ENCODE measurements at regions not wholly inside any gene's neighbourhood (a gene's known extent, or its start where the extent isn't known, plus 50 kb on each side); places are given as distances from the start of the nearest gene placed in this dataset.

DNA sequence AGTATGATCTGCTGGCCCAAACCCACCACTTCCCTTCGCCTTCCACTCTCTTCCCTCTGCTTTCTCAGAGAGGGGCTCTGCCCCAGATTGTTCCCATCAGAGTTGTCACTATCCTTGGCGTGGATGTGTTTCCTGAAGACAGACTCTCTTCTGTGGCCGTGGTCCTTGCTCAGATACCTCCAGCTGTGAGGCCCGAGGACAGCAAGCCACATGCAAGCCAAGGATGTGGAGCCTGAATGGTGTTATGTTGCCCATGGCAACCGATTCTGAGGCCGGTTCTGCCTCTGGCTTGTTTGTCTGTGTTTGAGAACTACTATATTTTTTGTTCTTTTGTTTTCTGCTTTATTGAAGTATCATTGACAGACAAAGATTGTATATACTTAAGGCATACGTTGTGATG, 247.4 kb upstream of the PODXL start:
- no peak overlapping the region for H2AFZ ChIP-seq (ENCODE audit: low read length)
- peaks cover 3% of the 10 kb centered on the region for H3K27me3 ChIP-seq (ENCODE audit: insufficient read depth, low read length)
- no peaks in the 10 kb centered on the region for H3K36me3 ChIP-seq (ENCODE audit: insufficient read depth, low read length)
- no peaks in the 10 kb centered on the region for H3K4me1 ChIP-seq (ENCODE audit: insufficient read depth, low read length)
- H3K9me3 ChIP-seq (ENCODE audit: low read depth, low read length) = no peaks in the 10 kb centered on the region
- DNase-seq (ENCODE audit: insufficient read length, low spot score, missing footprints) = no peak
- no peaks in the 10 kb centered on the region for H4K20me1 ChIP-seq (ENCODE audit: insufficient read depth, low read length)
- no peaks in the 10 kb centered on the region for H3K79me2 ChIP-seq (ENCODE audit: insufficient read depth, low read length)
- H3K27ac ChIP-seq (ENCODE audit: low read depth, low read length) = no peak overlapping the region
- no peak overlapping the region for H3K4me3 ChIP-seq (ENCODE audit: insufficient read depth, low read length)
- H3K4me2 ChIP-seq (ENCODE audit: insufficient read depth, low read length) = no peak overlapping the region
- TF ChIP-seq CTCF (IDR thresholded peaks at IDR 0.05; ENCODE audit: extremely low read depth, low read depth, low read length) = no peak

DNA sequence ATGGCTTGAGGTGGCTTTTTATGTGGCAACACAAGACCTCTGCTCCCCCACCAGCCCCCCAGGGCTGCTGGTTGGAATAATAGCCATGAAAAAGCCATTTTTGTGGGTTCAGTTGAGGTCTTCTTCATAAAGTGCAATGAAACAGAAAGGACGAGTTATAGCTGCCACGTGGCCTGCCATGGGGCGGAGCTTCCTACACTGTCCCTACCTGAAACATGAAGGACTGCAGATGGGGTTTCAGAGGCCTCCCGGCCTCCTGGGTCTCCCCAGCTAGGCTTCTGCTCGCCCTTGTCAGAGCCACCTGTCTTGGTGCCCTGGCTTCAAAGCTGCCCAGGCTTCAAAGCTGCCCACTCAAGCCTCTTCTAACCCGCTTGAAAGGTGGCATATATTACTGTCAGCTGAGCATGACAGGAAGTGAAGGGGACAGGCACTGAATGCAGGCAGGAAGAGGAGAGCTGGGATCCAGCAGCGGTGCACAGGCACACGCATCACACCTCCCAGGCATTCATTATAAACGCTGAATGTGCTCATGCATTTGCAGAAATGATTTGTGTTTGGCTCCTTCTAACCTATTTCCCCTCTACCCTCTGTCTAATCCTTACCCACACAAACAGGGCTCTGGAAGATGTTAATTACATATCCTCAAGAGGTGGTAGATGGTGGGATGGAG, 245.9 kb upstream of the PODXL start:
- Histone ChIP-seq H3K4me3 (ENCODE audit: insufficient read depth, low read length) (no peak overlapping the region), H3K27me3 (ENCODE audit: insufficient read depth, low read length) (peaks cover 3% of the 10 kb centered on the region), H3K79me2 (ENCODE audit: insufficient read depth, low read length) (no peaks in the 10 kb centered on the region), H3K4me2 (ENCODE audit: insufficient read depth, low read length) (no peak overlapping the region), H3K9me3 (ENCODE audit: low read depth, low read length) (no peaks in the 10 kb centered on the region), H3K4me1 (ENCODE audit: insufficient read depth, low read length) (no peaks in the 10 kb centered on the region), H3K36me3 (ENCODE audit: insufficient read depth, low read length) (no peaks in the 10 kb centered on the region), H2AFZ (ENCODE audit: low read length) (no peak overlapping the region), H3K27ac (ENCODE audit: low read depth, low read length) (no peak overlapping the region), H4K20me1 (ENCODE audit: insufficient read depth, low read length) (no peaks in the 10 kb centered on the region)
- TF ChIP-seq CTCF (IDR thresholded peaks at IDR 0.05; ENCODE audit: extremely low read depth, low read depth, low read length) = no peak
- no peak for DNase-seq (ENCODE audit: insufficient read length, low spot score, missing footprints)

DNA sequence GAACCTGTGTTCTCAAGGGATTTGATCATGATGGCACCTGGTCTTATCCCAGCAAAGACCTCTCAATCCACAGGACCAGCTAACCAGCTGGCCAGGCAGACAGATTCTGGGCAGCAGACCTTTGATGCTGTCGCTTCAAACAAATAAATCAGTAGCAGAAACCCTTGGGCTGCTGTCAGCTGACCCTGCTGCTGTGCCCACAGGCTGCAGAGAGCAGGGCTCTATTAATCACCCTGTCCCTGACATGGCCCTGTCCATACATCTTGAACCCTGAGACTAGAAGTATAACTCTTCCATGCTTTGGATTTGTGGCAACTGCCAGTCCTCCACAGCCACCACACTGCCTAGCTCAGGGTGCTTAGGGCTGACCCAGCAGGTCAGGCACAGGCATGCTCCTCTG, 244.1 kb upstream of the PODXL start:
- no peak overlapping the region for H3K27ac ChIP-seq (ENCODE audit: low read depth, low read length)
- no peak overlapping the region for H3K4me2 ChIP-seq (ENCODE audit: insufficient read depth, low read length)
- TF ChIP-seq CTCF (IDR thresholded peaks at IDR 0.05; ENCODE audit: extremely low read depth, low read depth, low read length) = no peak
- no peak for DNase-seq (ENCODE audit: insufficient read length, low spot score, missing footprints)
- H3K4me3 ChIP-seq (ENCODE audit: insufficient read depth, low read length) = no peak overlapping the region
- no peaks in the 10 kb centered on the region for H3K36me3 ChIP-seq (ENCODE audit: insufficient read depth, low read length)
- peaks cover 3% of the 10 kb centered on the region for H3K27me3 ChIP-seq (ENCODE audit: insufficient read depth, low read length)
- no peaks in the 10 kb centered on the region for H3K9me3 ChIP-seq (ENCODE audit: low read depth, low read length)
- H3K4me1 ChIP-seq (ENCODE audit: insufficient read depth, low read length) = no peaks in the 10 kb centered on the region
- no peaks in the 10 kb centered on the region for H3K79me2 ChIP-seq (ENCODE audit: insufficient read depth, low read length)
- no peak overlapping the region for H2AFZ ChIP-seq (ENCODE audit: low read length)
- H4K20me1 ChIP-seq (ENCODE audit: insufficient read depth, low read length) = no peaks in the 10 kb centered on the region

DNA sequence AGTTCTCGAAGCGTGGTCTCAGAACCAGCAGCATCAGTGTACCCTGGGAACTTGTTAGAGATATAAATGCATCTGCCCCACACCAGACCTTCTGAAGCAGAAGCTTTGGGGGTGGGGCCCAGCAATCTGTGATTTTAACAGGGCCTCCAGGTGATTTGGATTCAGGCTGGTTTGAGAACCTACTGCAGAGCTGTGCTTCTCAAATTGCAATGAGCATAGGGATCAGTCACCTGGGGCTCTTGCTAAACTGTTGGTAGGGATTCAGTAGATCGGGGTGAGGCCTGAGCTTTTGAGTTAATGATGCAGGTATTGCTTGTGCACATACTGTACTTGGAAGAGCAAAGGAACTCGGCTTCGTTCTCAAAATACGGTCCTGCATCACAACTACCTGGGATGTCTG, 243.6 kb upstream of the PODXL start:
- Histone ChIP-seq H3K79me2 (ENCODE audit: insufficient read depth, low read length) (no peaks in the 10 kb centered on the region), H3K27me3 (ENCODE audit: insufficient read depth, low read length) (no peaks in the 10 kb centered on the region), H2AFZ (ENCODE audit: low read length) (no peak overlapping the region), H3K9me3 (ENCODE audit: low read depth, low read length) (no peaks in the 10 kb centered on the region), H3K4me3 (ENCODE audit: insufficient read depth, low read length) (no peak overlapping the region), H3K4me1 (ENCODE audit: insufficient read depth, low read length) (no peaks in the 10 kb centered on the region), H3K36me3 (ENCODE audit: insufficient read depth, low read length) (no peaks in the 10 kb centered on the region), H4K20me1 (ENCODE audit: insufficient read depth, low read length) (no peaks in the 10 kb centered on the region), H3K4me2 (ENCODE audit: insufficient read depth, low read length) (no peak overlapping the region), H3K27ac (ENCODE audit: low read depth, low read length) (no peak overlapping the region)
- DNase-seq (ENCODE audit: insufficient read length, low spot score, missing footprints) = no peak
- TF ChIP-seq CTCF (IDR thresholded peaks at IDR 0.05; ENCODE audit: extremely low read depth, low read depth, low read length) = no peak

Data from osteoblast (primary cell).